HepG2 (cell line): ENCODE measurements at regions not wholly inside any gene's neighbourhood (a gene's known extent, or its start where the extent isn't known, plus 50 kb on each side); places are given as distances from the start of the nearest gene placed in this dataset.

ENCODE experiments used
- ATAC-seq: fragments of 200-7000 bp; cut with Tn5 transposase; 3 replicates; pipeline ENCODE4 v1.9.1; 2020; ENCODE audit warnings: mild to moderate bottlenecking, moderate library complexity
- BruUV-seq: library from RNA; stranded (reverse); fragments of 400-500 nt; replicated peaks from 2 replicates; lab custom pipeline; 2021; lab: Mats Ljungman, UMichigan
- CTCF ChIA-PET: fragments of 300-600 bp; formaldehyde crosslinking; extraction: SDS; loops from one replicate; lab custom pipeline; 2021; ENCODE audit warnings: low total read pairs, inconsistent platforms, low intra/inter-chr PET ratio; lab: Yijun Ruan, JAX
- POLR2A ChIA-PET: fragments of 350-600 bp; sonication (Branson Sonifier 250); formaldehyde crosslinking; loops from one replicate; lab custom pipeline; 2020; ENCODE audit warnings: antibody characterized with exemption, inconsistent platforms; lab: Yijun Ruan, JAX
- DNase-seq: peaks from one replicate; pipeline ENCODE4 v3.0.0-alpha.2; 2015; ENCODE audit warnings: low spot score
- FAIRE-seq: peaks from 3 replicates; lab custom pipeline; 2011; peaks lifted over from hg19 to GRCh38; lab: Jason Lieb, UNC
- H2AFZ ChIP-seq: one replicate; pipeline ENCODE4 v1.6.1; 2011; ENCODE audit warnings: low read length, inconsistent platforms
- H3K27ac ChIP-seq: fragments of 300-600 bp; 3 replicates; pipeline ENCODE4 v1.8.0; 2011; ENCODE audit warnings: mixed run types, mild to moderate bottlenecking, mixed read lengths, low read length, inconsistent platforms; ENCODE audit not compliant: insufficient read depth; ENCODE audit errors: extremely low read length
- H3K27me3 ChIP-seq, 2 experiments: fragments of 200-600 bp in 1 of 2; 2 replicates in 1 of 2; 3 replicates in 1 of 2; pipeline versions ENCODE4 v1.6.0 to v1.8.0; 2011; ENCODE audit warnings: low read length in 2 of 2, mild to moderate bottlenecking in 2 of 2, moderate library complexity in 2 of 2, inconsistent platforms in 1 of 2; ENCODE audit not compliant: insufficient read depth in 2 of 2, control insufficient read depth in 1 of 2
- H3K36me3 ChIP-seq, 2 experiments: fragments of 200-600 bp in 1 of 2; replicated peaks in 1 of 2; 2 replicates in 1 of 2; 3 replicates in 1 of 2; pipeline versions ENCODE4 v1.5.1 to v1.8.0; 2011; ENCODE audit warnings: low read length in 2 of 2, inconsistent platforms in 1 of 2; ENCODE audit not compliant: insufficient read depth in 2 of 2, control insufficient read depth in 1 of 2
- H3K4me1 ChIP-seq: 2 replicates; pipeline ENCODE4 v1.5.1; 2012; ENCODE audit warnings: low read length, inconsistent platforms; ENCODE audit not compliant: insufficient read depth
- H3K4me2 ChIP-seq: 2 replicates; pipeline ENCODE4 v1.6.0; 2011; ENCODE audit warnings: low read depth, low read length, inconsistent platforms
- H3K4me3 ChIP-seq, 3 experiments: fragments of 200-600 bp in 1 of 3; sonication (generic), shearing (Covaris generic) in 1 of 3; replicated peaks in 1 of 3; 2 replicates each; pipeline ENCODE4 v1.5.1; 2011 to 2016; ENCODE audit warnings: low read length in 3 of 3, inconsistent platforms in 2 of 3, low read depth in 2 of 3, mild to moderate bottlenecking in 2 of 3, control low read depth in 1 of 3, mixed read lengths in 1 of 3; ENCODE audit not compliant: insufficient read depth in 1 of 3
- H3K79me2 ChIP-seq: one replicate; pipeline ENCODE4 v1.6.1; 2011; ENCODE audit warnings: low read length, inconsistent platforms; ENCODE audit not compliant: insufficient read depth
- H3K9ac ChIP-seq: 2 replicates; pipeline ENCODE4 v1.6.0; 2011; ENCODE audit warnings: mild to moderate bottlenecking, low read depth, low read length, inconsistent platforms; ENCODE audit not compliant: insufficient read depth
- H3K9me3 ChIP-seq: 2 replicates; pipeline ENCODE4 v1.5.1; 2012; ENCODE audit warnings: mild to moderate bottlenecking, low read length
- H4K20me1 ChIP-seq: 2 replicates; pipeline ENCODE4 v1.6.0; 2011; ENCODE audit warnings: inconsistent platforms, mild to moderate bottlenecking, low read length, moderate library complexity; ENCODE audit not compliant: insufficient read depth
- MTA3 ChIP-seq: sonication (generic); formaldehyde crosslinking; IDR thresholded peaks from 2 replicates; pipeline ENCODE4 v1.4.0; 2020; ENCODE audit warnings: missing genetic modification reagents
- ZGPAT ChIP-seq: IDR thresholded peaks from 2 replicates; pipeline ENCODE4 v1.6.1; 2016; ENCODE audit warnings: mild to moderate bottlenecking
- ZNF770 ChIP-seq: sonication (generic); formaldehyde crosslinking; IDR thresholded peaks from 2 replicates; pipeline ENCODE4 v1.5.0; 2020; ENCODE audit warnings: mild to moderate bottlenecking, missing genetic modification reagents
- WGBS: methylation state at CpG from one replicate; pipeline ENCODE4 v1.1.6; 2017; ENCODE audit warnings: low lambda C conversion rate; 5-methylcytosine and 5-hydroxymethylcytosine counted together
- in situ Hi-C: cut with HindIII; loops from 2 replicates; pipeline ENCODE4 v1.10.0; 2017; ENCODE audit warnings: low pct_unique_long_range_greater_than_20kb; ENCODE audit not compliant: extremely low pct_ligation_motif_present
- intact Hi-C: fragments of 100-400 bp; cut with micrococcal nuclease; formaldehyde crosslinking; loops from one replicate; pipeline ENCODE4 v1.10.0; 2022; ENCODE audit not compliant: unreplicated experiment

GRCh38 chr3:194274424-194275085 lies 76.6 kb downstream of the CPN2 start (continued):
- no peak for TF ChIP-seq ZGPAT

- FAIRE-seq (no peak), ATAC-seq (no peak; the same call in 2 of the 3 replicates), DNase-seq (no peak)
- ChIA-PET POLR2A (no interaction called here), CTCF (no interaction called here)
- intact Hi-C loops, result no loop called here
- no peak overlapping the region for H3K9ac ChIP-seq
- H4K20me1 ChIP-seq, result no peaks in the 10 kb centered on the region
- H3K27ac ChIP-seq, result no peak overlapping the region
- BruUV-seq, result no TSS peak
- peak overlapping the region in 1 of 3 experiments; percentile 10; a peak in 1 of 6 replicates for H3K4me3 ChIP-seq
- TF ChIP-seq MTA3 (CRISPR knock-in tag) (no peak), ZNF770 (CRISPR knock-in tag) (0 out of 2 replicates have a peak, but pooled peaks have one; percentile 11)
- no peaks in the 10 kb centered on the region for H3K79me2 ChIP-seq
- peaks cover 26% of the 10 kb centered on the region for H3K4me1 ChIP-seq
- peaks cover 2 to 25% of the 10 kb centered on the region in 2 experiments; a peak in 3 of 5 replicates for H3K27me3 ChIP-seq
- no peaks in the 10 kb centered on the region for H3K9me3 ChIP-seq
- no peak overlapping the region for H2AFZ ChIP-seq
- 10% methylated on average over 8 of the region's 8 CpGs for WGBS
- in situ Hi-C loops, result no loop called here
- H3K36me3 ChIP-seq, result no peaks in the 10 kb centered on the region
- no peak overlapping the region for H3K4me2 ChIP-seq
Observed at GRCh38 chr3:194275291-194275690, 75.8 kb downstream of the CPN2 start.
